ENCODE measurements at regions not wholly inside any gene's neighbourhood (a gene's known extent, or its start where the extent isn't known, plus 50 kb on each side); places are given as distances from the start of the nearest gene placed in this dataset.

- no peak for DNase-seq
Observed at GRCh38 chr1:71179997-71180396, 99.2 kb upstream of the ZRANB2 start.

- DNase-seq, result no peak
Observed at GRCh38 chr1:71170925-71171324, 90.1 kb upstream of the ZRANB2 start.

GRCh38 chr1:71167505-71167904 is 86.7 kb upstream of the ZRANB2 start:
- no peak for DNase-seq

- peak; percentile 8 for DNase-seq
Observed at GRCh38 chr1:71166178-71167173, 85.6 kb upstream of the ZRANB2 start.

- DNase-seq, result no peak
Observed at GRCh38 chr1:71157715-71158114, 76.9 kb upstream of the ZRANB2 start.

- no peak for DNase-seq
Observed at GRCh38 chr1:71157151-71157550, 76.3 kb upstream of the ZRANB2 start.

- DNase-seq, result no peak
Observed at GRCh38 chr1:71156590-71156989, 75.8 kb upstream of the ZRANB2 start.

GRCh38 chr1:71154429-71154828 is 73.6 kb upstream of the ZRANB2 start:
- no peak for DNase-seq

GRCh38 chr1:71153826-71154225 is 73.0 kb upstream of the ZRANB2 start:
- no peak for DNase-seq

- no peak for DNase-seq
Observed at GRCh38 chr1:71147637-71148360, 67.0 kb upstream of the ZRANB2 start.

- DNase-seq, result peak; percentile 61
Observed at GRCh38 chr1:71135571-71135970, 54.7 kb upstream of the ZRANB2 start.

Measured in fibroblast of upper back skin (primary cell).